Stimulated activated CD4-positive, alpha-beta T cell treated with anti-CD3 and anti-CD28 coated beads, Interleukin-2, amount 100 ng/mL, for 48 hours (primary cell): ENCODE measurements at regions not wholly inside any gene's neighbourhood (a gene's known extent, or its start where the extent isn't known, plus 50 kb on each side); places are given as distances from the start of the nearest gene placed in this dataset.

Experiments used
- DNase-seq, 2 donors: peaks; one replicate each; pipeline ENCODE4 v3.0.0-alpha.2; 2020

DNA sequence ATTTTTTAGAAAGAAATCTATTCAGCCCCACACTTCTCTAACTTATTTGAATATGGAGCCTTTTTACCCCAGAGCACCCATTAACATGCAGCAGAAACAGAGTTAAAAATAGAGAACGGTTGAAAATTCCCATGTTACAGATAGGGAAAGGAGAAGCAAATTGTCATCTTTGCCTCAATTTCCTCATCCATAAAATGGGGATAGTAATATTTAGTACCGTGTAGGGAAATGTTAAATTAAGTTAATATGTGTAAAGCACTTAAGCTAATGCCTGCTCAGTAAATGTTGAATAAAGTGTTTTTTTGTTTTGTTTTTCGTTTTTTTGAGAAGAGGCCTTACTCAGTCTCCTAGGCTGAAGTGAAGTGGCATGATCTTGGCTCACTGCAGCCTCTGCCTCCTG, 50.3 kb downstream of the NAV1 start:
- DNase-seq = no peak

- DNase-seq = no peak
These were observed 51.5 kb downstream of the NAV1 start for GRCh38 chr1:201590474-201590873.

DNA sequence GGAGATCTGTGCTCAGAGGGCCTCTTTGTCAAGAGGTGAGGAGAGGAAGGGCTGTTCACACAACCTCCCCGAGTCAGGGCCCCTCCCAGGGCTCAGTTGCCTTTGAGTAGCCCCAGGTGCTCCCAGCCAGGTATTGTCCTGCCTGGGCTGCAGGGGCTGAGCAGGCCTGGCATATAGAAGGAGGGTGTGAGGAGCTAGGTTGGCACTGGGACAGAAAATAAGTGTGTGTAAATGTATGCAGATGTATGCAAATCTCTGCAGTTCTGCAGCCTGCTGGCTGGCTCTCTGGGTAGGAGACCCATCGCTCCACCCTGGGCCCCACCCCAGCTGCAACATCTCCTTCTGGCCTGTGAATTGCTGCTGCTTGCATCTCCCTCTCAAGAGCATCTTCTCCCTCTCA, 52.4 kb downstream of the NAV1 start:
- no peak for DNase-seq

DNA sequence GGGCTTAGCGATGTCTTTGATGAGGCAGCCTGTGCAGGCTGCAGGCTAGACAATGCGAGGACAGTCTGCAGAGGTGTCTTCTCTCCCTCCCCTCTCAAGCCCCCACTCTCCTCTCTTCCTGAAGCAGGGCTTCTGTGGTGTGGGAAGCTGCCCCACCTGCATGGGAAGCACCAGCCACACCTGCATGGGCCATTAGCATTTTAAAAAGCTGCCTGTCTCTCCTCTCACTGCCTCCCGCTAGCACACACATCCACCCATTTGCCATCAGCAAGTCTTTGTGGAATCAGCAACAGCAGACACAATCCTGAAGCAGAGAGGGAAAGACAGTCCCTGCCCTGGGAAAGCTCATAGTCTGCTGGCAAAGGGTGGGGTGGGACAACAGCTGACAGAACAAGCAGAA, 53.1 kb downstream of the NAV1 start:
- DNase-seq = no peak

DNA sequence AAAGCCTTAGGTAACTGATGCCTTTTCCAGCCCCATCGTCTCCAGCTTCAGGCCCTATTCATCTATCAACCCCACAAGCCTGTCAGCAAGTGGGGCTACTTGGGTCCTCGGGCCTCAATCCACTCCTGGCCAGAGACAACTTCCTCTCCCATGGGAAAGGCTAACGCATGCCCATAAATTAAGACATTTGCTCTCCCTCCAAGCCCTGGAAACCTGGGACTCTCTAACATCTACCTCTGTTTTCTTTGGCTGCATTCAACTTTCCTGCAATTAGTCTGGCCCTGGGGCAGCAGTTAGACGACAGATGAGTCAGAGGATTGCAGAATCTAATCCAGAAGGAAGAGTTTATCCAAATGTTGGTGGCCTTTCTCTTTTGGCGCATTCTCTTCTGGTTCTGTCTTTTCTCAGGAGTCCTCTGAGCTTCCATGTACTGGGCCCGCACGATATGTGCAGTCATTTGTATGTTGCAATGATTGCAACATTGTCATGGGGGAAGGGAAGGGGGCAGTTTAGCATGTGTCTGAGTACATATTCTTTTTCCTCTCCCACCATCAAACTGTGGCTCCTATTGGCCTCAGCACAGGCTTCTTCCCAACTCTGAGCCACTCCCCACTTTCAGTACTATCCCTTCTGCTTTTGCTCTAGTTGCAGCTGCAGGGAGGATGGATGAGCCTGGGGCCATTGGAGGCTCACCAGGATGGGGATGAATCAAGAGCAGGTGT, 54.4 kb downstream of the NAV1 start:
- DNase-seq = no peak

GRCh38 chr1:201594575-201595245, 55.8 kb downstream of the NAV1 start:
- no peak for DNase-seq

- DNase-seq = no peak
These were observed 56.5 kb downstream of the NAV1 start for GRCh38 chr1:201595381-201595780.

GRCh38 chr1:201596101-201596868, 57.4 kb downstream of the NAV1 start:
- no peak for DNase-seq

- DNase-seq = no peak
These were observed 58.8 kb downstream of the NAV1 start for GRCh38 chr1:201597551-201598230.

DNA sequence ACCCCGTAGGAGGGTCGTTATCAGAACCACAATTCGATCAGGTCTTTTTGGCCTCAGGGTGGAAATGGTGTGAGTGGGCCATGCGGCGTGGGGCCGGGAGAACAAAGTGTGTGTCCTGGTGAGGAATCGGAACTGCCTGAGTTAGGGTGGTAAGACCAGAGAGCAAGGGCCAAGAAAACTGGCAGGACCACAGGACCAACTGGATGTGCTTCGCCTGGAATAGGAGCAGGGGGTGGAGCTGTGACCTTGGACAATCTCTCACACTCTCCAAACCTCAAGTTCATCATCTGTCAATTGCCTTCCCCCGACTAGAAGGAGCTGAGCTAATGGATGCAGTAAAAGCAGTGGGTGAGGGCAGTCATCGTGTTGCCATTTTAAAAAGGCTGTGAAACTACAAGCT, 59.5 kb downstream of the NAV1 start:
- DNase-seq = no peak

- no peak for DNase-seq
These were observed 60.0 kb downstream of the NAV1 start for GRCh38 chr1:201598973-201599372.

- DNase-seq = no peak
These were observed 60.6 kb downstream of the NAV1 start for GRCh38 chr1:201599548-201599947.

GRCh38 chr1:201602413-201603265, 63.7 kb downstream of the NAV1 start:
- no peak for DNase-seq

DNA sequence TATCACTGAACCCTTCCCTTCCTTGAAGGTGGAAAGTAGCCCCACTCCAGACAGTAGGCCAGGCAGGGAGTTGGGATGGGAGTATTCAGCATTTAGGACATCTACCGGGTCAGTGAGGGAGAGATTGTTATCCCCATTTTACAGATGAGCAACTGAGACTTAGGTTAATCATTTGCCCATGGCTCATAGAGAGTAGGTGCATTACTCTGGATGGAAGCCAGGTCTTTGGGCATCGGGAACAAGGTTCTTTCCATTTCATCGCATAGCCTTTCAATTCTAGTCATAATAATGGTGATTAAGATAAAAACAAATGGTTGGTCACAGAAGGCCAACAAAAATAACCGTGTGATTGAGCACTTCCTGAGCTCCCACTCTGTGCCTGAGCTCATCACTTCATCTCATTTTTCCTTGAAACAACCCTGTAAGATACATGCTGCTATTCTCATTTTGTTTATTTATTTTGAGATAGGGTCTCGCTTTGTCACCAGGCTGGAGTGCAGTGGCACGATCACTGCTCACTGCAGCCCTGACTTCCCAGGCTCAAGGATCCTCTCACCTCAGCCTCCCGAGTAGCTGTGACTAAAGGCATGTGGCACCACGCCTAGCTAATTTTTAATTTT, 64.8 kb downstream of the NAV1 start:
- no peak for DNase-seq

- DNase-seq = no peak
These were observed 66.6 kb downstream of the NAV1 start for GRCh38 chr1:201605385-201606010.

DNA sequence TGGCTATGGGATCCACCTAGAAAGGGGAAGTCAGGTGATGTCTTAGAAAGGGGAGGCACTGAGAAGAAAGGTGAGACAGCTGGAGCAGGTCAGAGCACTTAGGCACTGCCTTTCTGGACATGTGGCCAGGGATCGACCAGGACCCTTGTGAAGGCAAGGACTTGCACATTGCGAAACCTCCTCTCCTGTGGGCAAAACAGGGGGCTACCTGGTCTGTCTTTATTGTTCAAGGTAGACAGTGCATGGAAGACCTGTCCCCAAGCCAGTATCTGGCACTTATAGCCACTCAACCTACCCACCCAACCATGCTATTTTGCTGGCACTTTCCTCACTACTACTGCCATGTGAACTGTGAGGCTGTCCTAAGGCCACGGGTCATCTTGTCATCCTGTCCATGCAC, 67.2 kb downstream of the NAV1 start:
- no peak for DNase-seq

DNA sequence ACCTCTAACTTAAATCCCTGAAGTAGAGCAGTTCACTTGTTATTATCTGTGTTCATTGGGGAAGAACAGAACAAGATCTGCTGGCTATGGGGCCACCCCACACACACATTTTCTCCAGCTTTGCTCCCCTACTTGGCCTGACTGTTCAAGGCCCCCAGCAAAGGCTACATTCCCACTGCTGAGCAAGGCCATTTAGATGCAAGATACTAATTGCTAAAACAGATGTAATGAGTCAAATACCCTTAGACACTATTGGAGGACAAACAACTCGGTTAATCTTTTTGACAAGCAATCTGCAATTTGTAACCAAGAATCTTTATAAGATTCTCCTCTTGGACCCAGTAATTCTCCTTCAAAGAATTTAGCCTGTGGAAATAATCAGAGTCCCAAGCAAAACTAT, 67.7 kb downstream of the NAV1 start:
- no peak for DNase-seq

DNA sequence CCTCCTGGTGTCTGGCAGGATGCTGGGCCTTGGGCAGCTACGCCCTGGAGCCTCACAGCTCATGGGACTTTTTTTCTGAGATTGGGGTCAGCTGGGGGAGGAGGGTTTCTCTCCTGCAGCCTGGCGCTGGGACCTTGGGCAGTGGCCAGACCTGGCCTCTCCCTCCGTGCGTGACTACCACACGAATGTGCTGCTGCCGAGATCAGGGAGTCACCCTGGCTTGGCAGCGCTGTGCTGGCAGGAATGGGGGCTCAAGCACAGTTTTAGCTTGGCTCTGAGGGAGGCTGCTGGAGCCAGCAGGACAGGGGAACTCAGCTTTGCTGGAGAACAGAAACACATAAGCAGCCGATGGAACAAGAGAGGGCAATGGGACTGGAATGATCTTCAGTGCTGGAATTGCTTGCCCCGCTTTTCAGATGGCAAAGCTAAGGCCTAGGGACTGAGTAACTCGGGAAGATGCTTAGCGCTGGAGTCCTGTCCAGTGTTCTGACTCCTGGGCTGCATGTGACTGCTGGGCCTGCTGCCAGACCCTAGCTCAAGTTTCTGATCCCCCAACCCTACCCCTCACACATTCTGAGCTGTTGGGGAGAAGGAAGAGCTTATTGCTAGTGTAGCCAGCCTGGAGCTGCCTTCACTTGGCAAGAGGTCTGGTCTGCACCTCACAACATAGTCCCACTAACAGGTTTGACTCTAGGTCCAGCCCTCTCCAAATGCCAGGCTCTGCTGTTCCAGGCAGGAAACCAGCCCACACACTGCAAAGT, 69.9 kb downstream of the NAV1 start:
- no peak for DNase-seq

- DNase-seq = no peak
These were observed 70.9 kb downstream of the NAV1 start for GRCh38 chr1:201609661-201610318.

GRCh38 chr1:201610858-201611257, 71.9 kb downstream of the NAV1 start:
- DNase-seq = no peak
